Glutamatergic neuron (in vitro differentiated cells): ENCODE measurements at regions not wholly inside any gene's neighbourhood (a gene's known extent, or its start where the extent isn't known, plus 50 kb on each side); places are given as distances from the start of the nearest gene placed in this dataset.

Experiments
- DNase-seq: peaks from one replicate; pipeline ENCODE4 v3.0.0; 2022
- H3K27ac Mint-ChIP-seq: one replicate; pipeline ENCODE4 v1.8.0; 2020; ENCODE audit warnings: mild to moderate bottlenecking, mixed read lengths, inconsistent platforms; ENCODE audit not compliant: unreplicated experiment
- H3K27me3 Mint-ChIP-seq: one replicate; pipeline ENCODE4 v1.8.0; 2020; ENCODE audit warnings: mild to moderate bottlenecking, moderate library complexity, mixed read lengths, inconsistent platforms; ENCODE audit not compliant: unreplicated experiment
- H3K36me3 Mint-ChIP-seq: one replicate; pipeline ENCODE4 v1.8.0; 2020; ENCODE audit warnings: mild to moderate bottlenecking, mixed read lengths, inconsistent platforms; ENCODE audit not compliant: unreplicated experiment
- H3K4me1 Mint-ChIP-seq: one replicate; pipeline ENCODE4 v1.8.0; 2020; ENCODE audit warnings: mild to moderate bottlenecking, low read depth, mixed read lengths, inconsistent platforms; ENCODE audit not compliant: unreplicated experiment
- H3K4me3 Mint-ChIP-seq: one replicate; pipeline ENCODE4 v1.8.0; 2020; ENCODE audit warnings: mild to moderate bottlenecking, mixed read lengths, inconsistent platforms; ENCODE audit not compliant: unreplicated experiment
- H3K9me3 Mint-ChIP-seq: one replicate; pipeline ENCODE4 v1.8.0; 2020; ENCODE audit warnings: mild to moderate bottlenecking, moderate library complexity, mixed read lengths, inconsistent platforms; ENCODE audit not compliant: unreplicated experiment
- CTCF ChIP-seq: fragments of 200-600 bp; sonication (generic); IDR thresholded peaks from one replicate; pipeline ENCODE4 v1.5.0; 2021; ENCODE audit not compliant: partially characterized antibody, unreplicated experiment

GRCh38 chr9:108181441-108181840, 674.3 kb downstream of the ACTL7B start:
- no peaks in the 10 kb centered on the region for H3K4me1 Mint-ChIP-seq
- H3K36me3 Mint-ChIP-seq: peaks cover 5% of the 10 kb centered on the region
- no peak overlapping the region for H3K27ac Mint-ChIP-seq
- no peak for TF ChIP-seq CTCF
- H3K9me3 Mint-ChIP-seq: no peaks in the 10 kb centered on the region
- no peak for DNase-seq
- H3K4me3 Mint-ChIP-seq: no peak overlapping the region
- no peaks in the 10 kb centered on the region for H3K27me3 Mint-ChIP-seq

GRCh38 chr9:108180541-108180940, 675.2 kb downstream of the ACTL7B start:
- H3K9me3 Mint-ChIP-seq: no peaks in the 10 kb centered on the region

GRCh38 chr9:108178318-108178717, 677.5 kb downstream of the ACTL7B start:
- no peaks in the 10 kb centered on the region for H3K4me1 Mint-ChIP-seq
- no peak for TF ChIP-seq CTCF
- no peaks in the 10 kb centered on the region for H3K9me3 Mint-ChIP-seq
- peaks cover under 1% of the 10 kb centered on the region for H3K36me3 Mint-ChIP-seq
- no peaks in the 10 kb centered on the region for H3K27me3 Mint-ChIP-seq
- no peak for DNase-seq
- H3K27ac Mint-ChIP-seq: no peak overlapping the region
- H3K4me3 Mint-ChIP-seq: no peak overlapping the region

More at GRCh38 chr9:108180541-108180940, 675.2 kb downstream of the ACTL7B start:
- TF ChIP-seq CTCF: no peak
- Mint-ChIP-seq H3K27me3 (no peaks in the 10 kb centered on the region), H3K4me3 (no peak overlapping the region), H3K27ac (no peak overlapping the region), H3K36me3 (peaks cover 5% of the 10 kb centered on the region), H3K4me1 (no peaks in the 10 kb centered on the region)
- DNase-seq: no peak

GRCh38 chr9:108168236-108168850, 678.8 kb upstream of the KLF4 start:
- no peaks in the 10 kb centered on the region for H3K4me1 Mint-ChIP-seq
- no peak for TF ChIP-seq CTCF
- no peak overlapping the region for H3K27ac Mint-ChIP-seq
- H3K4me3 Mint-ChIP-seq: no peak overlapping the region
- H3K27me3 Mint-ChIP-seq: peaks cover 2% of the 10 kb centered on the region
- H3K36me3 Mint-ChIP-seq: no peaks in the 10 kb centered on the region
- DNase-seq: no peak
- H3K9me3 Mint-ChIP-seq: peaks cover 1% of the 10 kb centered on the region

- no peak for TF ChIP-seq CTCF
- Mint-ChIP-seq H3K27ac (no peak overlapping the region), H3K4me1 (no peaks in the 10 kb centered on the region), H3K4me3 (no peak overlapping the region), H3K36me3 (no peaks in the 10 kb centered on the region), H3K9me3 (peaks cover 1% of the 10 kb centered on the region), H3K27me3 (peaks cover 2% of the 10 kb centered on the region)
- no peak for DNase-seq
These were observed 677.7 kb upstream of the KLF4 start for GRCh38 chr9:108167136-108167900.
